OCI-LY7 (cell line): ENCODE measurements at regions not wholly inside any gene's neighbourhood (a gene's known extent, or its start where the extent isn't known, plus 50 kb on each side); places are given as distances from the start of the nearest gene placed in this dataset.

Source experiments
- BruUV-seq: library from RNA; stranded (reverse); fragments of 400-500 nt; replicated peaks from 2 replicates; lab custom pipeline; 2021; lab: Mats Ljungman, UMichigan
- CTCF ChIA-PET: fragments of 300-600 bp; sonication (Branson Sonifier 250); formaldehyde crosslinking; loops from one replicate; lab custom pipeline; 2022; ENCODE audit warnings: antibody characterized with exemption; ENCODE audit not compliant: unreplicated experiment; lab: Charles Lee
- POLR2A ChIA-PET: fragments of 300-600 bp; sonication (Branson Sonifier 250); formaldehyde crosslinking; loops from one replicate; lab custom pipeline; 2022; ENCODE audit warnings: antibody characterized with exemption; lab: Charles Lee
- DNase-seq: peaks from one replicate; pipeline ENCODE4 v3.0.0-alpha.2; 2015; ENCODE audit warnings: low spot score
- H2AFZ ChIP-seq: fragments of 200-600 bp; sonication (generic), shearing (Covaris generic); 2 replicates; pipeline ENCODE4 v1.6.1; 2014; ENCODE audit warnings: mild to moderate bottlenecking, antibody characterized with exemption, low read length, moderate library complexity
- H3K27ac ChIP-seq: fragments of 200-600 bp; sonication (generic); 2 replicates; pipeline ENCODE4 v1.5.1; 2014; ENCODE audit warnings: mixed run types, low read depth, mild to moderate bottlenecking, moderate library complexity, low read length, inconsistent platforms; ENCODE audit not compliant: poor library complexity, severe bottlenecking
- H3K36me3 ChIP-seq: fragments of 200-600 bp; sonication (generic); 2 replicates; pipeline ENCODE4 v1.6.1; 2014; ENCODE audit warnings: mild to moderate bottlenecking, antibody characterized with exemption, low read length, moderate library complexity, mixed read lengths; ENCODE audit not compliant: insufficient read depth
- H3K4me1 ChIP-seq: fragments of 200-600 bp; sonication (generic); 2 replicates; pipeline ENCODE4 v1.5.1; 2014; ENCODE audit warnings: mild to moderate bottlenecking, low read length; ENCODE audit not compliant: insufficient read depth, poor library complexity, severe bottlenecking
- H3K4me2 ChIP-seq: fragments of 200-600 bp; sonication (generic); 2 replicates; pipeline ENCODE4 v1.6.1; 2014; ENCODE audit warnings: mild to moderate bottlenecking, low read length
- H3K4me3 ChIP-seq: fragments of 200-600 bp; sonication (generic); 2 replicates; pipeline ENCODE4 v1.5.1; 2014; ENCODE audit warnings: mild to moderate bottlenecking, low read depth, low read length; ENCODE audit not compliant: poor library complexity, severe bottlenecking
- H3K79me2 ChIP-seq: fragments of 200-600 bp; sonication (generic); 2 replicates; pipeline ENCODE4 v1.6.1; 2016; ENCODE audit warnings: low read depth, mild to moderate bottlenecking, low read length, moderate library complexity, mixed read lengths; ENCODE audit not compliant: insufficient read depth
- H3K9me2 ChIP-seq: fragments of 200-600 bp; sonication (generic); 2 replicates; pipeline ENCODE4 v1.6.1; 2016; ENCODE audit warnings: mild to moderate bottlenecking, low read length, mixed read lengths; ENCODE audit not compliant: insufficient read depth
- H3K9me3 ChIP-seq: fragments of 200-600 bp; sonication (generic); 2 replicates; pipeline ENCODE4 v1.6.1; 2014; ENCODE audit warnings: mild to moderate bottlenecking, mixed run types, low read length, mixed read lengths
- H4K20me1 ChIP-seq: fragments of 200-600 bp; sonication (generic); 2 replicates; pipeline ENCODE4 v1.6.1; 2014; ENCODE audit warnings: mild to moderate bottlenecking, antibody characterized with exemption, low read length, moderate library complexity, mixed read lengths; ENCODE audit not compliant: insufficient read depth
- CTCF ChIP-seq: fragments of 200-600 bp; sonication (generic); conservative IDR thresholded peaks from 2 replicates; pipeline ENCODE4 v1.5.1; 2014; ENCODE audit warnings: mild to moderate bottlenecking, antibody characterized with exemption, low read length, moderate library complexity, mixed read lengths
- EZH2phosphoT487 ChIP-seq: fragments of 200-600 bp; sonication (generic); IDR thresholded peaks from 2 replicates; pipeline ENCODE4 v1.6.1; 2018; ENCODE audit warnings: low read depth, borderline replicate concordance, mild to moderate bottlenecking, mixed run types, antibody characterized with exemption, low read length, moderate library complexity, mixed read lengths
- intact Hi-C: fragments of 100-400 bp; cut with micrococcal nuclease; formaldehyde crosslinking; loops from one replicate; pipeline ENCODE4 v1.10.0; 2022; ENCODE audit not compliant: unreplicated experiment

- H3K4me3 ChIP-seq: no peak overlapping the region
- H3K9me2 ChIP-seq: no peaks in the 10 kb centered on the region
- H3K27ac ChIP-seq: no peak overlapping the region
- H3K4me1 ChIP-seq: no peaks in the 10 kb centered on the region
- no peaks in the 10 kb centered on the region for H4K20me1 ChIP-seq
- no peak overlapping the region for H2AFZ ChIP-seq
- BruUV-seq: no TSS peak
- no peaks in the 10 kb centered on the region for H3K36me3 ChIP-seq
- no peaks in the 10 kb centered on the region for H3K9me3 ChIP-seq
- TF ChIP-seq CTCF (no peak), EZH2phosphoT487 (no peak)
- POLR2A ChIA-PET: no interaction called here
- no peak overlapping the region for H3K4me2 ChIP-seq
- intact Hi-C loops: no loop called here
- CTCF ChIA-PET: no interaction called here
- DNase-seq: no peak
- H3K79me2 ChIP-seq: no peaks in the 10 kb centered on the region
These were observed 369.6 kb upstream of the RORA start for GRCh38 chr15:61598655-61599054.

GRCh38 chr15:61584410-61584809, 355.3 kb upstream of the RORA start:
- intact Hi-C loops: no loop called here
- H3K4me3 ChIP-seq: no peak overlapping the region
- H3K27ac ChIP-seq: no peak overlapping the region
- POLR2A ChIA-PET: interaction anchor here (0.6 kb wide), 1 partner anchor 360 kb away, joined by 3 read pairs; no protein-coding TSS in a partner anchor
- no peaks in the 10 kb centered on the region for H3K9me2 ChIP-seq
- no peak overlapping the region for H2AFZ ChIP-seq
- no peaks in the 10 kb centered on the region for H4K20me1 ChIP-seq
- no peaks in the 10 kb centered on the region for H3K4me1 ChIP-seq
- no peaks in the 10 kb centered on the region for H3K9me3 ChIP-seq
- H3K79me2 ChIP-seq: no peaks in the 10 kb centered on the region
- CTCF ChIA-PET: no interaction called here
- no peaks in the 10 kb centered on the region for H3K36me3 ChIP-seq
- BruUV-seq: no TSS peak
- no peak for DNase-seq
- TF ChIP-seq CTCF: no peak
- no peak for TF ChIP-seq EZH2phosphoT487
- H3K4me2 ChIP-seq: no peak overlapping the region

GRCh38 chr15:61582092-61582491, 353.0 kb upstream of the RORA start:
- BruUV-seq: no TSS peak
- Histone ChIP-seq H3K27ac (no peak overlapping the region), H3K4me3 (no peak overlapping the region), H3K4me2 (no peak overlapping the region), H3K79me2 (no peaks in the 10 kb centered on the region), H3K36me3 (no peaks in the 10 kb centered on the region), H3K9me3 (no peaks in the 10 kb centered on the region), H4K20me1 (no peaks in the 10 kb centered on the region), H3K9me2 (no peaks in the 10 kb centered on the region), H3K4me1 (no peaks in the 10 kb centered on the region), H2AFZ (no peak overlapping the region)
- ChIA-PET CTCF (no interaction called here), POLR2A (no interaction called here)
- no peak for DNase-seq
- TF ChIP-seq EZH2phosphoT487 (no peak), CTCF (no peak)
- intact Hi-C loops: no loop called here
